CD4-positive, alpha-beta T cell (primary cell): ENCODE measurements at regions not wholly inside any gene's neighbourhood (a gene's known extent, or its start where the extent isn't known, plus 50 kb on each side); places are given as distances from the start of the nearest gene placed in this dataset.

Experiments used
- ATAC-seq: fragments of 200-7000 bp; cut with Tn5 transposase; one replicate; pipeline ENCODE4 v1.10.0; 2022; ENCODE audit warnings: mild to moderate bottlenecking; ENCODE audit not compliant: poor library complexity
- CTCF ChIA-PET: fragments of 350-600 bp; sonication (Branson Sonifier 250); formaldehyde crosslinking; loops from one replicate; lab custom pipeline; 2021; ENCODE audit warnings: antibody characterized with exemption, inconsistent platforms; lab: Charles Lee
- POLR2A ChIA-PET: fragments of 350-600 bp; sonication (Branson Sonifier 250); formaldehyde crosslinking; loops from one replicate; lab custom pipeline; 2021; ENCODE audit warnings: antibody characterized with exemption, inconsistent platforms; lab: Charles Lee
- DNase-seq, 14 experiments: peaks; one replicate each; pipeline ENCODE4 v3.0.0-alpha.2; 2013 to 2020; ENCODE audit warnings: mixed read lengths in 2 of 14
- H3K27ac ChIP-seq, 2 donors: one replicate each; pipeline versions ENCODE4 v1.5.1 to v1.7.0; 2013; ENCODE audit warnings: low read length in 2 of 2, low read depth in 1 of 2, mild to moderate bottlenecking in 1 of 2
- H3K27me3 ChIP-seq, 2 experiments: 1 replicate in 1 of 2; 2 replicates in 1 of 2; pipeline versions ENCODE4 v1.6.1 to v1.7.0; 2013; ENCODE audit warnings: low read length in 2 of 2, control low read depth in 1 of 2, mild to moderate bottlenecking in 1 of 2, moderate library complexity in 1 of 2; ENCODE audit not compliant: insufficient read depth in 2 of 2, control insufficient read depth in 1 of 2
- H3K36me3 ChIP-seq: one replicate; pipeline ENCODE4 v1.6.1; 2013; ENCODE audit warnings: low read length, control low read depth; ENCODE audit not compliant: insufficient read depth
- H3K4me1 ChIP-seq: one replicate; pipeline ENCODE4 v1.6.1; 2013; ENCODE audit warnings: low read length, control low read depth; ENCODE audit not compliant: insufficient read depth
- H3K4me3 ChIP-seq: one replicate; pipeline ENCODE4 v1.5.1; 2013; ENCODE audit warnings: mild to moderate bottlenecking, low read length, moderate library complexity
- H3K9me3 ChIP-seq, 2 experiments: 1 replicate in 1 of 2; 2 replicates in 1 of 2; pipeline versions ENCODE4 v1.6.1 to v1.7.0; 2013; ENCODE audit warnings: low read length in 2 of 2, mild to moderate bottlenecking in 2 of 2, control low read depth in 1 of 2, moderate library complexity in 1 of 2; ENCODE audit not compliant: control insufficient read depth in 1 of 2, insufficient read depth in 1 of 2
- H3K27ac Mint-ChIP-seq: one replicate; pipeline ENCODE4 v1.8.0; 2020; ENCODE audit warnings: mixed read lengths
- H3K27me3 Mint-ChIP-seq: one replicate; pipeline ENCODE4 v1.8.0; 2021; ENCODE audit warnings: mixed read lengths
- H3K36me3 Mint-ChIP-seq: one replicate; pipeline ENCODE4 v1.8.0; 2021; ENCODE audit warnings: low read depth, mixed read lengths
- H3K4me1 Mint-ChIP-seq: one replicate; pipeline ENCODE4 v1.8.0; 2021; ENCODE audit warnings: low read depth, mixed read lengths
- H3K4me3 Mint-ChIP-seq: one replicate; pipeline ENCODE4 v1.8.0; 2020; ENCODE audit warnings: mild to moderate bottlenecking, mixed read lengths
- H3K9me3 Mint-ChIP-seq: one replicate; pipeline ENCODE4 v1.8.0; 2020; ENCODE audit warnings: mixed read lengths
- intact Hi-C, 2 experiments: fragments of 100-400 bp; cut with DNase I in 1 of 2; cut with micrococcal nuclease in 1 of 2; formaldehyde crosslinking; loops; one replicate each; pipeline versions ENCODE4 v1.15.1 to v1.9.0; 2023 to 2025; cut with DNase I, micrococcal nuclease
- TF ChIP-seq, protein P1 (sequence below): fragments of 200-600 bp; IDR thresholded peaks from one replicate; pipeline ENCODE4 v1.8.0; 2022; ENCODE audit warnings: antibody characterized with exemption, mild to moderate bottlenecking

DNA sequence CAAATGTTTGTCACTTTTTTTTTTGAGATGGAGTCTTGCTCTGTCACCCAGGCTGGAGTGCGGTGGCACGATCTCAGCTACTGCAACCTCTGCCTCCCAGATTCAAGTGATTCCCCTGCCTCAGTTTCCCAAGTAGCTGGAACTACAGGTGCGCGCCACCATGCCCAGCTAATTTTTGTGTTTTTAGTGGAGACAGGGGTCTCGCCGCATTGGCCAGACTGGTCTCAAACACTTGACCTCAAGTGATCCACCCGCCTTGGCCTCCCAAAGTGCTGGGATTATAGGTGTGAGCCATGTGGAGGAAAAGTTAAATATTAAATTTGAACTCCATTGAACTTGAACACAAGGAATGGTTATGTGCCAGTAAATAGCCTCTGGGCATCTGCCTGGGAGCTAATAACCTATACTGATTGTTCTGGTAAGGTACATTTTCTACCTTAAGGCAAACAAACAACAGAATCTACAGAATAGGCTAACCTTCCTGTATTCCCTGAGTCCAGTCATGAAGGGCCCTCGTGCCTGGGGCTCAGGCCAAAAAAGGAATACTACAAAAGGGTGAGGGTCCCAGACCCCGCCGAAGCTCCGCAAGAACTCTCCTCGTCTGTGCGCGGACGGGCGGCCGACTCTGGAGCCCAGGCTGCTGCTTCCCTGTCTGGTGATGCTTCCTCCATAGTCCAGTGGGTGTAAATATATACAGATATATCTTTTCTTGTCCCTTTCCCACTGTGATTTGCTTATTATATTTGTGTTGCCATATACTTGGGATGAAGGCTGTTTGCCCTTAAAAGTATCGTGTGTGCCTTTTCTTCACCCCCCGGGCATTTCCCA is 74.0 kb upstream of the EIF5 start:
- CTCF ChIA-PET, result no interaction called here
- POLR2A ChIA-PET, result no interaction called here
- Histone ChIP-seq H3K4me3 (peak overlapping the region; percentile 24), H3K4me1 (peaks cover 8% of the 10 kb centered on the region), H3K27ac (no peak overlapping the region), H3K9me3 (no peaks in the 10 kb centered on the region), H3K36me3 (no peaks in the 10 kb centered on the region), H3K27me3 (peaks cover 0 to 5% of the 10 kb centered on the region in 2 experiments)
- Mint-ChIP-seq H3K9me3 (no peaks in the 10 kb centered on the region), H3K4me3 (peak overlapping the region; percentile 16), H3K27ac (no peak overlapping the region), H3K36me3 (no peaks in the 10 kb centered on the region), H3K27me3 (peaks cover 34% of the 10 kb centered on the region), H3K4me1 (peaks cover 10% of the 10 kb centered on the region)
- intact Hi-C loops, result no loop called here
- DNase-seq (no peak), ATAC-seq (no peak)
- TF ChIP-seq, protein P1, sequence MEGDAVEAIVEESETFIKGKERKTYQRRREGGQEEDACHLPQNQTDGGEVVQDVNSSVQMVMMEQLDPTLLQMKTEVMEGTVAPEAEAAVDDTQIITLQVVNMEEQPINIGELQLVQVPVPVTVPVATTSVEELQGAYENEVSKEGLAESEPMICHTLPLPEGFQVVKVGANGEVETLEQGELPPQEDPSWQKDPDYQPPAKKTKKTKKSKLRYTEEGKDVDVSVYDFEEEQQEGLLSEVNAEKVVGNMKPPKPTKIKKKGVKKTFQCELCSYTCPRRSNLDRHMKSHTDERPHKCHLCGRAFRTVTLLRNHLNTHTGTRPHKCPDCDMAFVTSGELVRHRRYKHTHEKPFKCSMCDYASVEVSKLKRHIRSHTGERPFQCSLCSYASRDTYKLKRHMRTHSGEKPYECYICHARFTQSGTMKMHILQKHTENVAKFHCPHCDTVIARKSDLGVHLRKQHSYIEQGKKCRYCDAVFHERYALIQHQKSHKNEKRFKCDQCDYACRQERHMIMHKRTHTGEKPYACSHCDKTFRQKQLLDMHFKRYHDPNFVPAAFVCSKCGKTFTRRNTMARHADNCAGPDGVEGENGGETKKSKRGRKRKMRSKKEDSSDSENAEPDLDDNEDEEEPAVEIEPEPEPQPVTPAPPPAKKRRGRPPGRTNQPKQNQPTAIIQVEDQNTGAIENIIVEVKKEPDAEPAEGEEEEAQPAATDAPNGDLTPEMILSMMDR, result no peak

DNA sequence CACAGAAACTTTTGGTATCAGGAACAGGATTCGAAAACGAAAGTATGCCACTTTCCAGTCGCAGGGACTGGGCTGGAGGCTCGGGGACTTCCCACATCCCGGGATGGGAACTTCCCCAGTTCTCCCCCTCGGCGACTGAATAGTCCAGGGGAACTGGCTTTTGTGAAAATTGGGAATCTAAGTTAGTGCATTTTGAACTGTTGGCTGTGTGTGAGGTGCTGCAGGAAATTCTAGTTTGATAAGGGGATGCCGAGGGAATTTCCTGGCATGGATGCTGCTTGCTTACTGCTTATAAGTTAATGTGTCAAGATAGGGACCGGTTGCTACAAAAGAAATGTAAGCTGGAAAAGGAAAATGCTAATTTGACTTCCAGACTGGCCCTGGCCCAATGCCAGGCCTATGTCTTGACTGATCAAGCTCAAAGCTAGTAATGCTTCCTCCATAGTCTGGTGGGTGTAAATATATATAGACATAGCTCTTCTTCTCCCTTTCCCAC is 73.4 kb upstream of the EIF5 start:
- peak in 2 of 14 experiments; percentile 45 to 50 for DNase-seq
- intact Hi-C loops, result no loop called here
- Mint-ChIP-seq H3K27ac (no peak overlapping the region), H3K9me3 (no peaks in the 10 kb centered on the region), H3K27me3 (peaks cover 34% of the 10 kb centered on the region), H3K4me3 (peak overlapping the region; percentile 16), H3K36me3 (no peaks in the 10 kb centered on the region), H3K4me1 (peaks cover 10% of the 10 kb centered on the region)
- POLR2A ChIA-PET, result no interaction called here
- H3K36me3 ChIP-seq, result no peaks in the 10 kb centered on the region
- ATAC-seq, result no peak
- peaks cover 0 to 8% of the 10 kb centered on the region in 2 experiments for H3K27me3 ChIP-seq
- no peaks in the 10 kb centered on the region for H3K9me3 ChIP-seq
- peak overlapping the region; percentile 24 for H3K4me3 ChIP-seq
- peaks cover 8% of the 10 kb centered on the region for H3K4me1 ChIP-seq
- TF ChIP-seq, protein P1, result no peak
- CTCF ChIA-PET, result no interaction called here
- no peak overlapping the region for H3K27ac ChIP-seq

DNA sequence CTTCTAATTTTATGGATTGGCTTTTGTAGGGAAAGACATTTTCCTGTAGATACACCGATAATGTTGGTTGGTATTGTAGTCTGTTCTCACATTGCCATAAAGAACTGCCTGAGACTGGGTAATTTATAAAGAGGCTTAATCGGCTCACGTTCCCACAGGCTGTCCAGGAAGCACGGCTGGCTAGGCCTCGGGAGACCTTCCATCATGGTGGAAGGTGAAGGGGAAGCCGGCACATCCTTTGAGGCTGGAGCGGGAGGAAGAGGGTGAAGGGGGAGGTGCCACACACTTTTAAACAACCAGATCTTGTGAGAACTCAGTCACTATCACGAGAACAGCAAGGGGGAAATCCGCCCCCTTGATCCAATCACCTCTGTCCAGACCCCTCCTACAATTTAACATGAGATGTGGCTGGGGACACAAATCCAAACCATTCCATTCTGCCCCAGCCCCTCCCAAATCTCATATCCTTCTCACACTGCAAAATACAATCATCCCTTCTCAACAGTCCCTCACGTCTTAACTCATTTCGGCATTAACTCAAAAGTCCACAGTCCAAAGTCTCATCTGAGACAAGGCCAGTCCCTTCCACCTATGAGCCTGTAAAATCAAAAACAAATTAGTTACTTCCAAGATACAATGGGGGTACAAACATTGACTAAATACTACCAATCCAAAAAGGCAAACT is 66.7 kb upstream of the EIF5 start:
- DNase-seq (no peak), ATAC-seq (no peak)
- Histone ChIP-seq H3K27me3 (peaks cover 5 to 31% of the 10 kb centered on the region in 2 experiments), H3K4me3 (no peak overlapping the region), H3K9me3 (no peaks in the 10 kb centered on the region), H3K27ac (no peak overlapping the region), H3K36me3 (no peaks in the 10 kb centered on the region), H3K4me1 (no peaks in the 10 kb centered on the region)
- ChIA-PET CTCF (no interaction called here), POLR2A (no interaction called here)
- no peak overlapping the region for H3K27ac Mint-ChIP-seq
- intact Hi-C loops, result no loop called here
- H3K27me3 Mint-ChIP-seq, result peaks cover 59% of the 10 kb centered on the region
- no peaks in the 10 kb centered on the region for H3K9me3 Mint-ChIP-seq
- TF ChIP-seq, protein P1, result no peak
- no peak overlapping the region for H3K4me3 Mint-ChIP-seq
- H3K36me3 Mint-ChIP-seq, result no peaks in the 10 kb centered on the region
- no peaks in the 10 kb centered on the region for H3K4me1 Mint-ChIP-seq
